ENCODE measurements at regions not wholly inside any gene's neighbourhood (a gene's known extent, or its start where the extent isn't known, plus 50 kb on each side); places are given as distances from the start of the nearest gene placed in this dataset.

- Histone ChIP-seq H3K27me3 (replicated peaks in 2 of 5; ENCODE audit: control insufficient read depth in 4 of 5, insufficient read depth in 5 of 5, low read length in 4 of 5) (no peaks in the 10 kb centered on the region), H3K36me3 (ENCODE audit: control insufficient read depth in 4 of 4, insufficient read depth in 4 of 4, low read length in 3 of 4) (no peaks in the 10 kb centered on the region), H3K4me1 (ENCODE audit: control extremely low read depth in 1 of 4, control insufficient read depth in 4 of 4, insufficient read depth in 4 of 4, low read length in 3 of 4) (no peaks in the 10 kb centered on the region), H3K9me3 (ENCODE audit: control extremely low read depth in 1 of 5, control insufficient read depth in 4 of 5, insufficient read depth in 2 of 5, low read depth in 1 of 5, low read length in 4 of 5) (peaks cover 0 to 4% (median 0%) of the 10 kb centered on the region in 5 experiments), H3K27ac (ENCODE audit: insufficient read depth in 1 of 2, low read depth in 1 of 2, low read length in 2 of 2, poor library complexity in 1 of 2, severe bottlenecking in 2 of 2) (no peak overlapping the region), H3K4me3 (ENCODE audit: control insufficient read depth in 1 of 7, extremely low read depth in 1 of 7, insufficient read depth in 4 of 7, low read depth in 2 of 7, low read length in 6 of 7) (no peak overlapping the region)
- DNase-seq, result no peak
- CTCF ChIA-PET, result no interaction called here
- POLR2A ChIA-PET, result no interaction called here
- 97% methylated on average over 4 of the region's 5 CpGs for WGBS (ENCODE audit: insufficient coverage)
Observed at GRCh38 chr13:22092791-22093560, 422.1 kb downstream of the FGF9 start.

- no peak for DNase-seq
- H3K27me3 ChIP-seq (replicated peaks in 2 of 5; ENCODE audit: control insufficient read depth in 4 of 5, insufficient read depth in 5 of 5, low read length in 4 of 5), result no peaks in the 10 kb centered on the region
- H3K4me3 ChIP-seq (ENCODE audit: control insufficient read depth in 1 of 7, extremely low read depth in 1 of 7, insufficient read depth in 4 of 7, low read depth in 2 of 7, low read length in 6 of 7), result no peak overlapping the region
- no CpG with 5 or more reads among the region's 3 CpGs for WGBS (ENCODE audit: insufficient coverage)
- no peaks in the 10 kb centered on the region for H3K4me1 ChIP-seq (ENCODE audit: control extremely low read depth in 1 of 4, control insufficient read depth in 4 of 4, insufficient read depth in 4 of 4, low read length in 3 of 4)
- peaks cover 0 to 13% (median 0%) of the 10 kb centered on the region in 5 experiments for H3K9me3 ChIP-seq (ENCODE audit: control extremely low read depth in 1 of 5, control insufficient read depth in 4 of 5, insufficient read depth in 2 of 5, low read depth in 1 of 5, low read length in 4 of 5)
- no peak overlapping the region for H3K27ac ChIP-seq (ENCODE audit: insufficient read depth in 1 of 2, low read depth in 1 of 2, low read length in 2 of 2, poor library complexity in 1 of 2, severe bottlenecking in 2 of 2)
- H3K36me3 ChIP-seq (ENCODE audit: control insufficient read depth in 4 of 4, insufficient read depth in 4 of 4, low read length in 3 of 4), result no peaks in the 10 kb centered on the region
- CTCF ChIA-PET, result no interaction called here
- POLR2A ChIA-PET, result no interaction called here
Observed at GRCh38 chr13:22095794-22096193, 424.9 kb downstream of the FGF9 start.

GRCh38 chr13:22099585-22099984 is 428.7 kb downstream of the FGF9 start:
- POLR2A ChIA-PET, result no interaction called here
- Histone ChIP-seq H3K27me3 (replicated peaks in 2 of 5; ENCODE audit: control insufficient read depth in 4 of 5, insufficient read depth in 5 of 5, low read length in 4 of 5) (no peaks in the 10 kb centered on the region), H3K9me3 (ENCODE audit: control extremely low read depth in 1 of 5, control insufficient read depth in 4 of 5, insufficient read depth in 2 of 5, low read depth in 1 of 5, low read length in 4 of 5) (peaks cover 0 to 13% (median 0%) of the 10 kb centered on the region in 5 experiments), H3K27ac (ENCODE audit: insufficient read depth in 1 of 2, low read depth in 1 of 2, low read length in 2 of 2, poor library complexity in 1 of 2, severe bottlenecking in 2 of 2) (no peak overlapping the region), H3K36me3 (ENCODE audit: control insufficient read depth in 4 of 4, insufficient read depth in 4 of 4, low read length in 3 of 4) (no peaks in the 10 kb centered on the region), H3K4me3 (ENCODE audit: control insufficient read depth in 1 of 7, extremely low read depth in 1 of 7, insufficient read depth in 4 of 7, low read depth in 2 of 7, low read length in 6 of 7) (no peak overlapping the region), H3K4me1 (ENCODE audit: control extremely low read depth in 1 of 4, control insufficient read depth in 4 of 4, insufficient read depth in 4 of 4, low read length in 3 of 4) (no peaks in the 10 kb centered on the region)
- CTCF ChIA-PET, result interaction anchor here (0.9 kb wide), 1 partner anchor 9 kb away, joined by 3 read pairs; no protein-coding TSS in a partner anchor
- DNase-seq, result no peak

GRCh38 chr13:22102271-22102670 is 431.4 kb downstream of the FGF9 start:
- no peaks in the 10 kb centered on the region for H3K36me3 ChIP-seq (ENCODE audit: control insufficient read depth in 4 of 4, insufficient read depth in 4 of 4, low read length in 3 of 4)
- no CpG with 5 or more reads among the region's 1 CpG for WGBS (ENCODE audit: insufficient coverage)
- POLR2A ChIA-PET, result no interaction called here
- H3K27me3 ChIP-seq (replicated peaks in 2 of 5; ENCODE audit: control insufficient read depth in 4 of 5, insufficient read depth in 5 of 5, low read length in 4 of 5), result no peaks in the 10 kb centered on the region
- no peak overlapping the region for H3K27ac ChIP-seq (ENCODE audit: insufficient read depth in 1 of 2, low read depth in 1 of 2, low read length in 2 of 2, poor library complexity in 1 of 2, severe bottlenecking in 2 of 2)
- H3K9me3 ChIP-seq (ENCODE audit: control extremely low read depth in 1 of 5, control insufficient read depth in 4 of 5, insufficient read depth in 2 of 5, low read depth in 1 of 5, low read length in 4 of 5), result peaks cover 0 to 8% (median 0%) of the 10 kb centered on the region in 5 experiments
- H3K4me1 ChIP-seq (ENCODE audit: control extremely low read depth in 1 of 4, control insufficient read depth in 4 of 4, insufficient read depth in 4 of 4, low read length in 3 of 4), result no peaks in the 10 kb centered on the region
- H3K4me3 ChIP-seq (ENCODE audit: control insufficient read depth in 1 of 7, extremely low read depth in 1 of 7, insufficient read depth in 4 of 7, low read depth in 2 of 7, low read length in 6 of 7), result no peak overlapping the region
- CTCF ChIA-PET, result no interaction called here
- DNase-seq, result no peak

GRCh38 chr13:22103046-22104027 is 432.5 kb downstream of the FGF9 start:
- ChIA-PET CTCF (no interaction called here), POLR2A (no interaction called here)
- Histone ChIP-seq H3K27me3 (replicated peaks in 2 of 5; ENCODE audit: control insufficient read depth in 4 of 5, insufficient read depth in 5 of 5, low read length in 4 of 5) (peaks cover 0 to 2% (median 0%) of the 10 kb centered on the region in 5 experiments), H3K4me3 (ENCODE audit: control insufficient read depth in 1 of 7, extremely low read depth in 1 of 7, insufficient read depth in 4 of 7, low read depth in 2 of 7, low read length in 6 of 7) (no peak overlapping the region), H3K4me1 (ENCODE audit: control extremely low read depth in 1 of 4, control insufficient read depth in 4 of 4, insufficient read depth in 4 of 4, low read length in 3 of 4) (no peaks in the 10 kb centered on the region), H3K9me3 (ENCODE audit: control extremely low read depth in 1 of 5, control insufficient read depth in 4 of 5, insufficient read depth in 2 of 5, low read depth in 1 of 5, low read length in 4 of 5) (peaks cover 0 to 8% (median 0%) of the 10 kb centered on the region in 5 experiments), H3K36me3 (ENCODE audit: control insufficient read depth in 4 of 4, insufficient read depth in 4 of 4, low read length in 3 of 4) (no peaks in the 10 kb centered on the region), H3K27ac (ENCODE audit: insufficient read depth in 1 of 2, low read depth in 1 of 2, low read length in 2 of 2, poor library complexity in 1 of 2, severe bottlenecking in 2 of 2) (no peak overlapping the region)
- 92% methylated on average over 8 of the region's 10 CpGs for WGBS (ENCODE audit: insufficient coverage)
- DNase-seq, result no peak

- POLR2A ChIA-PET, result no interaction called here
- Histone ChIP-seq H3K4me1 (ENCODE audit: control extremely low read depth in 1 of 4, control insufficient read depth in 4 of 4, insufficient read depth in 4 of 4, low read length in 3 of 4) (no peaks in the 10 kb centered on the region), H3K27me3 (replicated peaks in 2 of 5; ENCODE audit: control insufficient read depth in 4 of 5, insufficient read depth in 5 of 5, low read length in 4 of 5) (peaks cover 0 to 2% (median 0%) of the 10 kb centered on the region in 5 experiments), H3K27ac (ENCODE audit: insufficient read depth in 1 of 2, low read depth in 1 of 2, low read length in 2 of 2, poor library complexity in 1 of 2, severe bottlenecking in 2 of 2) (no peak overlapping the region), H3K4me3 (ENCODE audit: control insufficient read depth in 1 of 7, extremely low read depth in 1 of 7, insufficient read depth in 4 of 7, low read depth in 2 of 7, low read length in 6 of 7) (no peak overlapping the region), H3K9me3 (ENCODE audit: control extremely low read depth in 1 of 5, control insufficient read depth in 4 of 5, insufficient read depth in 2 of 5, low read depth in 1 of 5, low read length in 4 of 5) (no peaks in the 10 kb centered on the region), H3K36me3 (ENCODE audit: control insufficient read depth in 4 of 4, insufficient read depth in 4 of 4, low read length in 3 of 4) (no peaks in the 10 kb centered on the region)
- no peak for DNase-seq
- 97% methylated on average over 3 of the region's 3 CpGs for WGBS (ENCODE audit: insufficient coverage)
- CTCF ChIA-PET, result no interaction called here
Observed at GRCh38 chr13:22106058-22106457, 435.2 kb downstream of the FGF9 start.

- POLR2A ChIA-PET, result no interaction called here
- Histone ChIP-seq H3K36me3 (ENCODE audit: control insufficient read depth in 4 of 4, insufficient read depth in 4 of 4, low read length in 3 of 4) (no peaks in the 10 kb centered on the region), H3K4me1 (ENCODE audit: control extremely low read depth in 1 of 4, control insufficient read depth in 4 of 4, insufficient read depth in 4 of 4, low read length in 3 of 4) (no peaks in the 10 kb centered on the region), H3K4me3 (ENCODE audit: control insufficient read depth in 1 of 7, extremely low read depth in 1 of 7, insufficient read depth in 4 of 7, low read depth in 2 of 7, low read length in 6 of 7) (no peak overlapping the region), H3K9me3 (ENCODE audit: control extremely low read depth in 1 of 5, control insufficient read depth in 4 of 5, insufficient read depth in 2 of 5, low read depth in 1 of 5, low read length in 4 of 5) (peaks cover 0 to under 1% (median under 1%) of the 10 kb centered on the region in 5 experiments), H3K27ac (ENCODE audit: insufficient read depth in 1 of 2, low read depth in 1 of 2, low read length in 2 of 2, poor library complexity in 1 of 2, severe bottlenecking in 2 of 2) (no peak overlapping the region), H3K27me3 (replicated peaks in 2 of 5; ENCODE audit: control insufficient read depth in 4 of 5, insufficient read depth in 5 of 5, low read length in 4 of 5) (peaks cover 0 to 2% (median 0%) of the 10 kb centered on the region in 5 experiments)
- WGBS (ENCODE audit: insufficient coverage), result 100% methylated on average over 2 of the region's 4 CpGs
- no peak for DNase-seq
- CTCF ChIA-PET, result no interaction called here
Observed at GRCh38 chr13:22107549-22107948, 436.7 kb downstream of the FGF9 start.

All from common myeloid progenitor, CD34-positive (primary cell).